Neural crest cell (in vitro differentiated cells): ENCODE measurements at regions not wholly inside any gene's neighbourhood (a gene's known extent, or its start where the extent isn't known, plus 50 kb on each side); places are given as distances from the start of the nearest gene placed in this dataset.

Source experiments
- DNase-seq: peaks from one replicate; pipeline ENCODE4 v3.0.0; 2021; ENCODE audit warnings: low read depth, mixed read lengths, low spot score
- H3K27ac Mint-ChIP-seq: one replicate; pipeline ENCODE4 v1.8.0; 2021; ENCODE audit warnings: mild to moderate bottlenecking, mixed read lengths; ENCODE audit not compliant: unreplicated experiment
- H3K27me3 Mint-ChIP-seq: 2 replicates; pipeline ENCODE4 v1.8.0; 2021; ENCODE audit warnings: low read depth, mild to moderate bottlenecking, mixed read lengths
- H3K36me3 Mint-ChIP-seq: 2 replicates; pipeline ENCODE4 v1.8.0; 2021; ENCODE audit warnings: low read depth, mild to moderate bottlenecking, mixed read lengths
- H3K4me1 Mint-ChIP-seq: 2 replicates; pipeline ENCODE4 v1.8.0; 2021; ENCODE audit warnings: mixed read lengths
- H3K4me3 Mint-ChIP-seq: one replicate; pipeline ENCODE4 v1.8.0; 2021; ENCODE audit warnings: mild to moderate bottlenecking, mixed read lengths
- H3K9me3 Mint-ChIP-seq: 2 replicates; pipeline ENCODE4 v1.8.0; 2021; ENCODE audit warnings: mixed read lengths
- TF ChIP-seq, protein P1 (sequence below): fragments of 200-600 bp; sonication (generic); conservative IDR thresholded peaks from 2 replicates; pipeline ENCODE4 v1.5.0; 2021; ENCODE audit warnings: antibody characterized with exemption, mild to moderate bottlenecking

DNA sequence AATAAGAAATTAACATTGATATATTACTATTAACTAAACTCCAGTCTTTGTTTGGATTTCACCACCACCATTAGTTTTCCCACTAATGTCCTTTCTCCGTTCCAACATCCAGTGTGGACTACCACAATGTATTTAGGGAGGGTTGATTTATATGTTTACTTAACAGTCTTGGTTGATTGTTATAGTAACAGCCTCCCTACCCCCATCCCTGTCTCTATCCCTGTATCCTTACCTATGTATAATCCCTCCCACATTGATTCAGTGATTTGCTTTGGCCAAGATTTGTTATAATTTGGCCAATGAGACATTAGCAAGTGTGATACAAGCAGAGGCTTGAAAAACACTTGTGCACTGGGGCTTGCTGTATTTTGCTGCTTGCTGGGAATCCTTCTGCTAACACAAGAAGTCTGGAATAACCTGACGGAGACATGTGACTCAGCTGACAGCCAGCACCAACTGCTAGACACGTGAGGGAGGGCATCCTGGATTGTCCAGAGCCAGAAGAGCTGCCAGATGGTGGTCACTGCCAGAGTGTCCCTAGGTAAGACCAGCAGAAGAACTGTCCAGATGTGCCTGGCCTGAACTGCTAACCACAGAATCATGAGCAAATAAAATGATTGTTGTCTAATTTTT is 51.2 kb upstream of the TCF7 start:
- Mint-ChIP-seq H3K27me3 (peaks cover 10% of the 10 kb centered on the region), H3K4me3 (no peak overlapping the region), H3K36me3 (no peaks in the 10 kb centered on the region), H3K27ac (no peak overlapping the region), H3K9me3 (no peaks in the 10 kb centered on the region), H3K4me1 (no peaks in the 10 kb centered on the region)
- no peak for DNase-seq
- TF ChIP-seq, protein P1, sequence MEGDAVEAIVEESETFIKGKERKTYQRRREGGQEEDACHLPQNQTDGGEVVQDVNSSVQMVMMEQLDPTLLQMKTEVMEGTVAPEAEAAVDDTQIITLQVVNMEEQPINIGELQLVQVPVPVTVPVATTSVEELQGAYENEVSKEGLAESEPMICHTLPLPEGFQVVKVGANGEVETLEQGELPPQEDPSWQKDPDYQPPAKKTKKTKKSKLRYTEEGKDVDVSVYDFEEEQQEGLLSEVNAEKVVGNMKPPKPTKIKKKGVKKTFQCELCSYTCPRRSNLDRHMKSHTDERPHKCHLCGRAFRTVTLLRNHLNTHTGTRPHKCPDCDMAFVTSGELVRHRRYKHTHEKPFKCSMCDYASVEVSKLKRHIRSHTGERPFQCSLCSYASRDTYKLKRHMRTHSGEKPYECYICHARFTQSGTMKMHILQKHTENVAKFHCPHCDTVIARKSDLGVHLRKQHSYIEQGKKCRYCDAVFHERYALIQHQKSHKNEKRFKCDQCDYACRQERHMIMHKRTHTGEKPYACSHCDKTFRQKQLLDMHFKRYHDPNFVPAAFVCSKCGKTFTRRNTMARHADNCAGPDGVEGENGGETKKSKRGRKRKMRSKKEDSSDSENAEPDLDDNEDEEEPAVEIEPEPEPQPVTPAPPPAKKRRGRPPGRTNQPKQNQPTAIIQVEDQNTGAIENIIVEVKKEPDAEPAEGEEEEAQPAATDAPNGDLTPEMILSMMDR: no peak

DNA sequence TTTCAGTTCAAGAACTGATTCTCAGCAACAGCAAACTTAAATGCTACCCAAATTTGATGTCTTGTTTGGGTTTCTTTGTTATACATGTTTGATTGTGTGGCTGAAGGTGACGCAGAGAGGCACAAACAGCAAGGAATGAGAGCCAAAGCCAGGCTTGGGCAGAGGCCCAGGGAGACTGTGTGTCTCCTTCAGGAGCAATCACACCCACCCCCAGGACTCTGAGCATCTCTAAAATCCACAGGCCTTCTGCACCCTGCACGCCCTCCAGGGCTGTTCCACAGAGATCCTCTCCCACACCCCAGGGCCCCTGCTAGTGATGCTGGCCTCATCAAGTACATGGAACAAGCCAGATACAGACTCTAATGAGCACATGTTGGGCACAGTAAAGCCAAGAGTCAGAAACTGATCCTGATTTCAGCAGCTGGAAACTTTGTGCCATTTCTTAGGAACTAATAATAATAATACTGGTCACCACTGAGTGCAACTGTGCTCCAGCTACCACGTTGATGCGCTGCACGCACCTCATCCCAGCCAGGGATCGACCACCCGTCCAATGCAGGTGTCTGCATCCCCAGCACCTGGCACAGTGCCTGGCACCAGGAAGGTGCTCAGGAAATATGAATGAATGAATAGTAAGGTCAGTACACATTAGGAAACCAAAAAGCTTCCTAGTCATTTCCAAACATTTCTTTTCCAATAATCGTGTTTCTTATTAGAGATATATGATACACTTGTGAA is 54.6 kb upstream of the TCF7 start:
- TF ChIP-seq, protein P1: no peak
- Mint-ChIP-seq H3K36me3 (no peaks in the 10 kb centered on the region), H3K9me3 (no peaks in the 10 kb centered on the region), H3K27ac (no peak overlapping the region), H3K4me3 (no peak overlapping the region), H3K4me1 (no peaks in the 10 kb centered on the region), H3K27me3 (no peaks in the 10 kb centered on the region)
- no peak for DNase-seq

DNA sequence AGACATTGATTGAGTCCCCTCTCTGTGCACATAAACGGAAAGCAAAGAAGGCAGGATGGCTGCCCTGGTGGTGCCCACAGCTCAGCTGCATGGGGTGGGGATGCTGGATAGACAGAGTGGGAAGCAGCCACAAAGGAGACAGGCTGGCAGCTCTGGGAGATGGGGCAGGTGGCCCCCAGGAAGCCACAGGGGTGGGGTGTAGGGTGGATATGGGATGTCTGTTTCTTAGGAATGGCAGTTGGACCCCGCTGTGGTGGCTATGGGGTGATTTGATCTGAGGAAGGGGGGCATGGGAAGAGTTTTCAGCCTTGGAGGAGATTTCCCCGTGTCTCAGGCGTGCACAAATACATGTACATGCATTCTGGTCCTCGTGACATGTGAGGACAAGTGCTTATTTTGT is 50.2 kb upstream of the VDAC1 start:
- peak overlapping the region; percentile 90 for H3K27ac Mint-ChIP-seq
- no peaks in the 10 kb centered on the region for H3K36me3 Mint-ChIP-seq

More for the DNA sequence above, 50.2 kb upstream of the VDAC1 start:
- Mint-ChIP-seq H3K27me3 (no peaks in the 10 kb centered on the region), H3K9me3 (no peaks in the 10 kb centered on the region), H3K4me1 (peaks cover 23% of the 10 kb centered on the region), H3K4me3 (no peak overlapping the region)
- TF ChIP-seq, protein P1: no peak
- DNase-seq: no peak
